Aorta (tissue), 5 donors: ENCODE measurements at regions not wholly inside any gene's neighbourhood (a gene's known extent, or its start where the extent isn't known, plus 50 kb on each side); places are given as distances from the start of the nearest gene placed in this dataset.

Experiments used
- ATAC-seq: fragments of 200-7000 bp; cut with Tn5 transposase; one replicate; pipeline ENCODE4 v1.9.1; 2022; ENCODE audit warnings: moderate library complexity; ENCODE audit not compliant: low FRiP score
- DNase-seq, 2 donors: peaks; one replicate each; pipeline ENCODE4 v3.0.0-alpha.2; 2020
- H3K27ac ChIP-seq, 2 donors: one replicate each; pipeline ENCODE4 v1.5.1; 2013; ENCODE audit warnings: low read length in 2 of 2, mild to moderate bottlenecking in 2 of 2, moderate library complexity in 2 of 2, control low read depth in 1 of 2, inconsistent platforms in 1 of 2, low read depth in 1 of 2
- H3K27me3 ChIP-seq, 2 donors: one replicate each; pipeline ENCODE4 v1.6.1; 2013; ENCODE audit warnings: control low read depth in 1 of 2, low read length in 1 of 2, mild to moderate bottlenecking in 1 of 2, moderate library complexity in 1 of 2; ENCODE audit not compliant: insufficient read depth in 2 of 2, control insufficient read depth in 1 of 2
- H3K36me3 ChIP-seq, 2 donors: one replicate each; pipeline ENCODE4 v1.6.1; 2013; ENCODE audit warnings: control low read depth in 1 of 2, low read length in 1 of 2, mild to moderate bottlenecking in 1 of 2; ENCODE audit not compliant: insufficient read depth in 2 of 2, control insufficient read depth in 1 of 2
- H3K4me1 ChIP-seq, 2 donors: one replicate each; pipeline ENCODE4 v1.6.1; 2013; ENCODE audit warnings: low read length in 2 of 2, control low read depth in 1 of 2, mild to moderate bottlenecking in 1 of 2, moderate library complexity in 1 of 2; ENCODE audit not compliant: insufficient read depth in 2 of 2, control insufficient read depth in 1 of 2
- H3K4me3 ChIP-seq, 2 donors: one replicate each; pipeline ENCODE4 v1.5.1; 2013; ENCODE audit warnings: low read length in 2 of 2, control low read depth in 1 of 2, mild to moderate bottlenecking in 1 of 2
- H3K9me3 ChIP-seq: one replicate; pipeline ENCODE4 v1.6.1; 2013; ENCODE audit warnings: mild to moderate bottlenecking, low read length; ENCODE audit not compliant: control insufficient read depth
- WGBS, 2 donors: extraction: QIAGEN DNeasy Blood & Tissue Kit; methylation state at CpG; one replicate each; pipeline ENCODE4 v1.1.7; 2013; 5-methylcytosine and 5-hydroxymethylcytosine counted together
- intact Hi-C, 2 donors: fragments of 100-400 bp; cut with DNase I; formaldehyde crosslinking; loops; one replicate each; pipeline versions ENCODE4 v1.14.2 to v1.15.0; 2022
- donor health status: healthy with polysubstance abuse.
- donor health status: Bipolar disorder and iron deficiency.
- donor health status: DM: no; HTN: no; CAD: no.
- donor health status: DM: no; HTN: no; CAD: no.
- donor health status: DM: yes; HTN: yes; CAD: no.

GRCh38 chr2:186918495-186918894 lies 69.5 kb upstream of the ZSWIM2 start:
- no peaks in the 10 kb centered on the region for H3K9me3 ChIP-seq
- DNase-seq (no peak), ATAC-seq (no peak)
- 9 to 10% methylated on average over 3 of the region's 3 CpGs for WGBS, 2 donors
- no peaks in the 10 kb centered on the region for H3K4me1 ChIP-seq
- no peak overlapping the region for H3K4me3 ChIP-seq
- H3K27ac ChIP-seq: no peak overlapping the region
- no peaks in the 10 kb centered on the region for H3K36me3 ChIP-seq
- intact Hi-C loops: no loop called here
- no peaks in the 10 kb centered on the region for H3K27me3 ChIP-seq

DNA sequence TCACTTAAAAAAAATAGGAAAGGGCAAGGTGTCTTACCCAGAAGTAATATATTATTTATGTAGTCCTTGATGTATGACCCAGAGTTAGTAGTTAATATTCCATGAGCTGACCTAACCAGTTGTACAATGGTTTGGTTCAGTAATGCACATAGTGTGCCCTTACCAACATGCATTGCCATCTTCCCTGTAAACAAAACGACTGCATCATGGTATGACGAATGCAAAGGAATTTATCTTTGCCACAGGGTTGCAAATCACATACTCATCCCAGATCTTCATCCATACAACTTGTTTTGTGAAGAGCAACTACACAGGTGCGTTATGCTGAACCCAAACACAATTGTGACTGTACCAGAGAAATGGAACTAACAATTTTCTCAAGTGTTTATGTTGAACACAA lies 68.9 kb upstream of the ZSWIM2 start:
- H3K36me3 ChIP-seq: no peaks in the 10 kb centered on the region
- H3K27me3 ChIP-seq: no peaks in the 10 kb centered on the region
- no peak overlapping the region for H3K4me3 ChIP-seq
- ATAC-seq: no peak
- H3K4me1 ChIP-seq: no peaks in the 10 kb centered on the region
- H3K9me3 ChIP-seq: no peaks in the 10 kb centered on the region
- 87 to 89% methylated on average over 3 of the region's 3 CpGs for WGBS, 2 donors
- no peak for DNase-seq
- H3K27ac ChIP-seq: no peak overlapping the region
- intact Hi-C loops: no loop called here

GRCh38 chr2:186913870-186914269 lies 64.9 kb upstream of the ZSWIM2 start:
- ATAC-seq: no peak
- intact Hi-C loops: no loop called here
- Histone ChIP-seq H3K27ac (no peak overlapping the region), H3K9me3 (no peaks in the 10 kb centered on the region), H3K27me3 (no peaks in the 10 kb centered on the region), H3K4me3 (no peak overlapping the region), H3K4me1 (no peaks in the 10 kb centered on the region), H3K36me3 (no peaks in the 10 kb centered on the region)
- no peak for DNase-seq
- 76 to 81% methylated on average over 5 of the region's 5 CpGs for WGBS, 2 donors

GRCh38 chr2:186912979-186913378 lies 64.0 kb upstream of the ZSWIM2 start:
- Histone ChIP-seq H3K27me3 (no peaks in the 10 kb centered on the region), H3K27ac (no peak overlapping the region), H3K4me3 (no peak overlapping the region), H3K36me3 (no peaks in the 10 kb centered on the region), H3K4me1 (no peaks in the 10 kb centered on the region), H3K9me3 (no peaks in the 10 kb centered on the region)
- intact Hi-C loops: no loop called here
- DNase-seq (no peak), ATAC-seq (no peak)
- 73 to 85% methylated on average over 2 of the region's 2 CpGs for WGBS, 2 donors

- DNase-seq (no peak), ATAC-seq (no peak)
- H3K27me3 ChIP-seq: no peaks in the 10 kb centered on the region
- no peaks in the 10 kb centered on the region for H3K9me3 ChIP-seq
- intact Hi-C loops: no loop called here
- H3K36me3 ChIP-seq: no peaks in the 10 kb centered on the region
- H3K4me1 ChIP-seq: no peaks in the 10 kb centered on the region
- whole genome bisulfite sequencing, 2 donors: 82 to 84% methylated on average over 8 of the region's 8 CpGs
- no peak overlapping the region for H3K27ac ChIP-seq
- H3K4me3 ChIP-seq: no peak overlapping the region
Measured at GRCh38 chr2:186911551-186912085, 62.6 kb upstream of the ZSWIM2 start.

GRCh38 chr2:186910996-186911395 lies 62.0 kb upstream of the ZSWIM2 start:
- intact Hi-C loops: no loop called here
- Histone ChIP-seq H3K9me3 (no peaks in the 10 kb centered on the region), H3K27me3 (no peaks in the 10 kb centered on the region), H3K36me3 (no peaks in the 10 kb centered on the region), H3K4me1 (no peaks in the 10 kb centered on the region), H3K27ac (no peak overlapping the region), H3K4me3 (no peak overlapping the region)
- DNase-seq: no peak
- ATAC-seq: no peak
- 89 to 96% methylated on average over 4 of the region's 4 CpGs for WGBS, 2 donors

- intact Hi-C loops: no loop called here
- DNase-seq (no peak), ATAC-seq (no peak)
- WGBS, 2 donors: 77 to 92% methylated on average over 3 of the region's 3 CpGs
- no peaks in the 10 kb centered on the region for H3K27me3 ChIP-seq
- no peaks in the 10 kb centered on the region for H3K9me3 ChIP-seq
- no peak overlapping the region for H3K27ac ChIP-seq
- no peaks in the 10 kb centered on the region for H3K4me1 ChIP-seq
- no peak overlapping the region for H3K4me3 ChIP-seq
- H3K36me3 ChIP-seq: no peaks in the 10 kb centered on the region
Measured at GRCh38 chr2:186909095-186909494, 60.1 kb upstream of the ZSWIM2 start.

DNA sequence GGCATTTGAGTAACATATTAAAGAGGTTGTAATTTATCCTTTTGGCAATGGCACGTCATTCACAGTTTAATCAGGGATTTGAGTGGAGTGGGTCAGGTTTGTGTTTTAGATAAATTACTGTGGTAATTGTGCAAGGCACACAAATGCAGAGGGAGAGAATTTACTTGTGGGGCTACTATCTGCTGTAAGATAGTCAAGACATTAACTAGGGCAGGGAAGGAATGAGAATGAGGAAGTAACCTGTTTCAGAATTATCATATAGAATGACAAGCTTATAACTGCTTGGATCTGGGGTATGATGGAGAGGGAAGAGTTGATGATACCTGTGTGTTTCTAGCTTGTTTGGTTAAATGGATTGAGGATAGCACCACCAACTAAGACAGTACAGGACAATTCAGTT lies 58.9 kb upstream of the ZSWIM2 start:
- DNase-seq (no peak), ATAC-seq (no peak)
- Histone ChIP-seq H3K27me3 (no peaks in the 10 kb centered on the region), H3K4me1 (no peaks in the 10 kb centered on the region), H3K27ac (no peak overlapping the region), H3K36me3 (no peaks in the 10 kb centered on the region), H3K4me3 (no peak overlapping the region), H3K9me3 (no peaks in the 10 kb centered on the region)
- intact Hi-C loops: no loop called here
- 85% methylated on average over 1 of the region's 1 CpG for WGBS, 2 donors

DNA sequence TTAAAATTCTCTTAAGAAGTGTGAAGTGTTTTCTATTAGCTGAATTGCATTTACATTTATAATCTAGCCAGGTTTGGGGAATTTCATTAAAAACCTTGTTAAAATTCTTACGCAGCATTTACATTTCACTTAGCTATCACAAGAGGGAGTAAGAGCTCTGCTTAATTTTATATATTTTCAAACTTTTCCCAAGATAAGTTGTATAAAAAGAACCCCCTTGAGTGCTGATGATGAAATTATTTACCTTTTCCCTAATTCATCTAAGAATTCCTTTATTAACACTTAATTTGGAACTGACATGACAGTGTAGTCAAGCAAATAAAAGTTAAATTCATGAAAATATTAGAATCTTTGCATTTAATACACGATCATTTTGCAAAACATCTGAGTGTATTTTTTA lies 54.2 kb upstream of the ZSWIM2 start:
- ATAC-seq (no peak), DNase-seq (no peak)
- no peak overlapping the region for H3K4me3 ChIP-seq
- no peaks in the 10 kb centered on the region for H3K4me1 ChIP-seq
- 71 to 72% methylated on average over 2 of the region's 2 CpGs for WGBS, 2 donors
- H3K36me3 ChIP-seq: no peaks in the 10 kb centered on the region
- H3K27me3 ChIP-seq: no peaks in the 10 kb centered on the region
- intact Hi-C loops: no loop called here
- no peak overlapping the region for H3K27ac ChIP-seq
- no peaks in the 10 kb centered on the region for H3K9me3 ChIP-seq
